GM13977 (cell line): ENCODE measurements at regions not wholly inside any gene's neighbourhood (a gene's known extent, or its start where the extent isn't known, plus 50 kb on each side); places are given as distances from the start of the nearest gene placed in this dataset.
"Not testable (repeated sequence)": the region's sequence is repeated elsewhere in the genome, so short reads cannot be mapped to it uniquely, and the experiment has no call there.

ENCODE experiments used
- DNase-seq: peaks from one replicate; pipeline ENCODE4 v3.0.0; 2012; ENCODE audit warnings: low spot score
- CTCF ChIP-seq: IDR thresholded peaks from 2 replicates; pipeline ENCODE4 v1.5.1; 2012; ENCODE audit warnings: mild to moderate bottlenecking, control low read depth; ENCODE audit not compliant: insufficient read depth; ENCODE audit errors: extremely low read depth, missing control alignments
- in situ Hi-C: fragments of 300-500 bp; cut with MboI; formaldehyde crosslinking; loops from one replicate; pipeline ENCODE4 v1.12.0; 2022; ENCODE audit warnings: low sequenced_read_pairs, low pct_unique_long_range_greater_than_20kb, mixed read lengths, inconsistent platforms; ENCODE audit not compliant: unreplicated experiment

- in situ Hi-C loops: no loop called here
- no peak for TF ChIP-seq CTCF
- DNase-seq: no peak
These were observed 694.2 kb downstream of the EFNB2 start for GRCh38 chr13:105841286-105841685.

- DNase-seq: no peak
- TF ChIP-seq CTCF: no peak
- in situ Hi-C loops: no loop called here
These were observed 697.2 kb downstream of the EFNB2 start for GRCh38 chr13:105838231-105838630.

- DNase-seq, in situ Hi-C loops: not testable (repeated sequence)
These were observed 698.2 kb downstream of the EFNB2 start for GRCh38 chr13:105837295-105837694.

- no peak for TF ChIP-seq CTCF
- no peak for DNase-seq
- in situ Hi-C loops: no loop called here
These were observed 704.6 kb downstream of the EFNB2 start for GRCh38 chr13:105830821-105831220.

- no peak for DNase-seq
- TF ChIP-seq CTCF: no peak
- in situ Hi-C loops: no loop called here
These were observed 708.2 kb downstream of the EFNB2 start for GRCh38 chr13:105827111-105827809.

GRCh38 chr13:105825071-105825470, 710.4 kb downstream of the EFNB2 start:
- TF ChIP-seq CTCF: no peak
- DNase-seq: no peak
- in situ Hi-C loops: no loop called here

- no peak for DNase-seq
- in situ Hi-C loops: no loop called here
- TF ChIP-seq CTCF: no peak
These were observed 714.1 kb downstream of the EFNB2 start for GRCh38 chr13:105821337-105821736.
